CD4-positive, alpha-beta T cell treated with Interleukin-17A for 1 hour (primary cell): ENCODE measurements at regions not wholly inside any gene's neighbourhood (a gene's known extent, or its start where the extent isn't known, plus 50 kb on each side); places are given as distances from the start of the nearest gene placed in this dataset.
"Not testable (repeated sequence)": the region's sequence is repeated elsewhere in the genome, so short reads cannot be mapped to it uniquely, and the experiment has no call there.

ENCODE experiments used
- DNase-seq: peaks from one replicate; pipeline ENCODE4 v3.0.0-alpha.2; 2020

DNA sequence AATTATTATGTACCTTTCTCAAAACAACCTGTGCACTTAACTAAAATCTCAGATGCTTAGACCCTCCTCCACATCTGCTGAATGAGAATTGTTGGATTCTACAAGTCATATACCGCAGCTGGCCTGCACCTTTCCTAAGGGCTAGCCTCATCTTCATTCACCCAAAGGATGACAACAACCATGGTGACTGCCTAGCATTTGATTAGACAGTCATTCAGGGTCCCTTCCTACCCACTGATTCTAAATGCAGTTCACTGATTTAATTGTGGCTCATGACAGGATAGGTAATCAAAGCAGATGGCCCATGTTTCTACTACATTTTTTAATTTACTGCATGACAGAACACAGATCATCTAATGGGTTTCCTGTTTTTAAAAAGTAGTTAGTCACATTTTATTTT is 551.9 kb upstream of the SLC10A2 start:
- DNase-seq = no peak

- DNase-seq = no peak
Observed at GRCh38 chr13:103615771-103616170, 549.6 kb upstream of the SLC10A2 start.

DNA sequence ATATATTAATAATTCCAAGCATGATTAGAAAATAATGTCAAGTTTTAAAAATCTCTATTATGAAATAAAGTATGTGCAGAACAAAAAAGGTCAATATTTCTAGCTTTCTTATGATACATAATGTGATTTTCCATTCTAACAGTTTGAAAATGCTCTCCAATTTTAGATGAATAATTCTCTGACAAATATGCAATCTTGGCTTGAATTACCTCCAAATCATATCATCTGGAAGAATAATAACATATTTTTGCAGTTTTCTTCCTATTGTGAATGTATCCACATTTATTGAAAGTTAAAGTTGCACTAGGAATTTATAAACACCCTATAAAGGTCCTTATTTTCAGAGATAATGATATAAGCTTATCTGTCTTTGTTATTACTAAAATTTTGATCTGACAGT is 548.5 kb upstream of the SLC10A2 start:
- DNase-seq = no peak

- DNase-seq = no peak
Observed at GRCh38 chr13:103607995-103608394, 541.8 kb upstream of the SLC10A2 start.

DNA sequence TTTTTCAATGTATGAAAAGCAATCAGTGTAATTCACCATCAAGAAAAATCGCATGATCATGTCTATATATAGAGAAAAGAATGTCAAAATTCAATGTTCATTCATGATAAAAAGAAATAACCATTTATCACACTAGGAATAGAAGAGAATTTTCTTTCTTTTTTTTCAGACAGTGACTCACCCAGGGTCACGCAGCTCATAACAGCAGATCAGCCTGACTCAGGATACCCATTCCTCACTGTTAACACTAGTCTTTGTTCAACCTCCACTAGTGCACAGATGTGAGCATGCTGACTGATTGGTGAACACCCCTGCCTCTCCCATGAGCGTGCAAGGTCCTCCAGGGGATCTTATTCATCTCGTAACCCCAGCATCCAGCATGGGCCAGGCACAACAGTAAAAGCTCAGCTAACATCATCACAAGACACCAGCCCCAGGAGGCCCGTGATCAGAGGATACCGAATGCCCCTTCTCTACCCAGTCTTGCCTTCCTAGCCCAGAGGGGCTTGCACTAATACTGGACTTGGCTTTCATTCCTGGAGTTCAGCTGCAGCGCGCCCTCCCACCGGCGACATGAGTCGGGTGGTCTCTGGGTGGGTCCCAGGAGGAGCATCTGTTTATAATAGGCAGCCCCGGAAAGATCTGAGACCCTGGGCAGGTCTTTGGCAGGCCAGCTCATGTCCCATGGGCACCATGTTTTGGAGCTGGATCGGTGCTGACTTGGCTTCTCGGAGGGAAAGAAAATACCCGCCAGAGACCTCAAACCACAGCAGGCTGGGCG is 539.5 kb upstream of the SLC10A2 start:
- DNase-seq = no peak

DNA sequence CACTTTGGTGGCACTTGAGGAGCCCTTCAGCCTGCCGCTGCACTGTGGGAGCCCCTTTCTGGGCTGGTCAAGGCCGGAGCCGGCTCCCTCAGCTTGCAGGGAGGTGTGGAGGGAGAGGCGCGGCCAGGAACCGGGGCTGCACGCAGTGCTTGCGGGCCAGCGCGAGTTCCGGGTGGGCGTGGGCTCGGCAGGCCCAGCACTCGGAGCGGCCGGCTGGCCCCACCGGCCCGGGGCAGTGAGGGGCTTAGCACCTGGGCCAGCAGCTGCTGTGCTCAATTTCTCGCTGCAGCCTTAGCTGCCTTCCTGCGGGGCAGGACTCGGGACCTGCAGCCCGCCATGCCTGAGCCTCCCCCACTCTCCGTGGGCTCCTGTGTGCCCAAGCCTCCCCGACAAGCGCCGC is 533.7 kb upstream of the SLC10A2 start:
- DNase-seq = not testable (repeated sequence)

GRCh38 chr13:103598671-103599070 is 532.5 kb upstream of the SLC10A2 start:
- DNase-seq = no peak

DNA sequence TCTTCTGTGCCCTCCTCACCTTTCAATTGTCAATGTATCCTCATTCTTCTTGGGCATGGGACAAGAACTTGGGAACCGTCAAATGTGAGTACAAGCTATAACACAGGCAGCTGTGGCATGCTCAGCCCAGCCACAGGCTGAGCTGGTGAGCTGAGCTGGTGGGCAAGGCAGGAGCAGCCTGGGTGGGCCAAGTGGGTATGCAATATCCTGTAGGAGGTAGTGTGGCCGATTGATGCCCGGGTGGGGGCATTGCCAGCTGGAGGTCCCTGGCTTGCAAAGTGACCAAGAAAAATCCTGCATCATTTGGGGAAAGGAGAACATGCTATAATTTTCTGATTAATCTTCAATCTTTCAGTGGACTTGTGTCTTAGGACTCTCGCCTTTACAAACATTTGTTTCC is 507.2 kb upstream of the SLC10A2 start:
- DNase-seq = no peak

GRCh38 chr13:103568314-103568713 is 502.1 kb upstream of the SLC10A2 start:
- DNase-seq = no peak

DNA sequence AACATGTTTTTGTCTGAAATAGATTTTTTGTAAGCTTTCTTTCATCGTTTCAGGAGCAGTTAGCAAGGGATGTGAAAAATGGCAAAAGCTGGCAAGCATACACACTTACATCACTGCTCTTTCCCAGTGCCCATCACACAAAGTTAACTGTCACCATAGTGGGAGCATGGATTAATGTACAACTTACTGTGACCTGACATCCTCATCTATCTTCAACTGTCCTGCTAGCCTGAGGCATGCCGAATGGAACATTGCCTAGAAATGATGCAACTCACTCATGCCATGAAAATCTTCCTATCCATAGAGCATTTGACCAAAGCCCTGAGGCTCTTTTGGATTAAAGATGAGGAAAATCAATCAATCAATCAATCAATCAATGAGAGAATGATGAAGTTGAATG is 491.7 kb upstream of the SLC10A2 start:
- DNase-seq = no peak

DNA sequence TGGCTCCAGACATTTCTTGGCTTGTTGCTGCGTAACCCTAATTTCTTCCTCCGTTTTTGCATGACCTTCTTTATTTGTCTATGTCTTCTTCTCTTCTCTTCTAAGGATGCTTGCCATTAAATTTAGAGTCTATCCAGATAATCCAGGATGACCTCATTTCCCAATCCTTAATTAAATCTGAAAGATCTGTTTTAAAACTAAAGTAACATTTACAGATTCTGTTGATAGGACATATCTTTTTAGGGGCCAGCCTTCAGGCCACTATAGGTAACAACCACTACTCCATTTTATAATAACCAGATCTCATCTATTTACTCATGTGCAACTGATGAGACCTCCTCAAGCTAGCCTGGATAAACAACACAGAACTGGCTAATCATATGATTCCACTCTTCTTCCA is 490.5 kb upstream of the SLC10A2 start:
- DNase-seq = no peak

- no peak for DNase-seq
Observed at GRCh38 chr13:103547914-103548313, 481.7 kb upstream of the SLC10A2 start.

GRCh38 chr13:103546271-103546670 is 480.1 kb upstream of the SLC10A2 start:
- DNase-seq = no peak

- no peak for DNase-seq
Observed at GRCh38 chr13:103542648-103543047, 476.4 kb upstream of the SLC10A2 start.

DNA sequence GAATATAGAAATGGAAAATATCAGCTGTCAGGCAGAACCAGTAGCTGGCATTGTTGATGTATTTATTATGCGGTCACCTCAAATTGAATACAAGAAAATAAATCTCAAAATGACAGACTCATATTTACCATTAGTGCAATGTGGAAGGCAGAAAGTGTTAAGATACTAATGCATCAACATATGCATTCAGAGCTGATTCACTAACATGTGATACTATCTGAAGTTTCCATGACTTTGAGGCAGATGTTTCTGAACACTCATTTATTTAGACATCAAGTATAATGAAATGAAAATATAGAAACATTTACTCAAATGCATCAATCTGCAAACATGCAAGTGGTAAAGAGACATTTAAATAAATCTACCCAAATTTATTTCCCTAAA is 474.2 kb upstream of the SLC10A2 start:
- DNase-seq = no peak

GRCh38 chr13:103539721-103540381 is 473.6 kb upstream of the SLC10A2 start:
- no peak for DNase-seq

DNA sequence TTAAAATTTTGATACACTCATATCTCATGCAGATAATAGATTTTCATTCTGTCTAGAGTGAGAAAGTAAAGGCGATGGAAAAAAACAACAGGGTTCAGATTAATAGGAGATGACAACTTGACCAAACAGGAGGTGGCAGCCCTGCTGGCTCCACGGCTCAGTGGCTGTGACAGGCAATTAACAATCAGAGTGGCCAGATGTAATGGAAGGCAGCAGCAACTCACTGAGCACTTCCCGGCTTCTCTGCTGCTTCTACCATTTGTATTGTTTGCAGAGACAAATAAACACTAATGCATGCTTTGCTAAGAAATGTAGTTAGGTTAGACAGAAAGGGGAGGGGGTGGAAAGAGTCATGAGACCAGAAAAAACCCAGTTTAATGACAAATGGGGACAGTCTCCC is 473.0 kb upstream of the SLC10A2 start:
- DNase-seq = no peak

DNA sequence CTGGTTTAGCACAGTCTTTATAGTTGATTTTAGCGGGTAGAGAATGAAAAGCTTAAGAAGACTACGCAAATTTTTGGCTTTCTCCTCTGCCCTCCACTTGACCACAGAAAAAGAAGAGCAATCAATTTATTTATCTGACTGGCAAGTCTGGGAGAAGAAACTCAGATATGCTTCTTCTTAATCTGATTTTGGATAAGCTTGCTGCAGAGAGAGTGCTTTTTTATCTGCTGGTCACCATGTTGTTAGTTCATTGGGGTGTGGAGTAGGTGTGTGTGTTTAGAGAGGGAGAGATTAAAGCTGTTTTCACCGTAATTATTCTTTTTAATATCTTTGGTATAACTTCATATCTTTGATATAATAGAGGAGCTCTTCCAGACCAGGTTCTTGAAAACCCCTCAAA is 471.4 kb upstream of the SLC10A2 start:
- DNase-seq = no peak

DNA sequence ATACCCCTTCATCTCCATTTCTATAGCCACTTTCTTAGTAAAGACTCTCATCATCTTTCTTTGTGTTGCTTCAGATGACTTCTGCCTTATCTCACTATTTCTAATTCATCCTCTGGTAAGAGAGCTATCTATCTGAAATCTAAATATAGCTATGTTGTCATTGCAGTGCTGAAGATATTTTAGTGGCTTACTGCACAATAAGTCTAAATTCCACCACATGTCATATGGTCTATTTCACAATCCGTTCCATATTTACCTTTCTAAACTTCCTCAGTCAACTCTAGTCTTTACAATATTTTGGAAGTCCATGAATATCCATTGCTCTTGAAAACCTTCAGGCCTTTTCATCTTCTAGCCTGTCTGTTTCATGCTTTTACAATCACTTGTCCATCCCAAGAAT is 465.1 kb upstream of the SLC10A2 start:
- no peak for DNase-seq

DNA sequence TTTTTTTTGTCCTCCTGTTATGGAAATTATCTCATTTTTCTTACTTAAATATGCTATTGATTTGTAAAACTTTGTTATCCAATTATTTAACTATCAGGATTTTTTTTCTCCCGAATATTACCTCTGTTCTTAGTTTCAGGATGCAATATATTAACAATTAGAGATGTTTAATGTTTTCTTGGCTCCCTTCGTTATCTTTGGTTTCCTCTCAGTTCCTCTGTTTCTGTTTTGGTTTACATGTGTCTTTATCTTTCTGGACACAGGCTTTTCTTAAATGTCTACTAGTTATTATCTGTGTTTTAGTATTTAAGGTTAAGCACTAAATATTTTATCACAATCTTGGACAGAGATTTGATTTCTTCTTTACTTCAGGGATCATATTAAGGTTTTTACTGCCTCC is 462.2 kb upstream of the SLC10A2 start:
- DNase-seq = no peak

DNA sequence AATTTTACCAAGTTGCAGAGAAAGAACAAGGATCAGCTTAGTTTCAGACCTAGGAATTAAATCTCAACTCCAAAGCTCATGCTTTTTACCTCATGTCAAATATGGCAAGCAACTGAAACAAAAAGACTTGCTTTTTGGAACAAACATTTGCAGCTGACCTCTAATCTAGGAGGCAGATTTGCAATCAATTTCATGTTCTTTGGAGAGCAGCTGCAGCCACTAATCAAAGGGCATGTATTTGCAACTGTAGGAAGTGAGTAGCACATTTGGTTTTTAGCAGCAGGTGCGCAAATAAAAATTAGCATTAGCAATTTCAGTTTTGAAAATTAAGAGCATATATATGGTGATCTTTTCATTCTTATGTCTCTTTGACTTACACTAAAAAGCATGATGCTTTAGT is 459.3 kb upstream of the SLC10A2 start:
- no peak for DNase-seq

- no peak for DNase-seq
Observed at GRCh38 chr13:103523858-103524257, 457.6 kb upstream of the SLC10A2 start.

- DNase-seq = no peak
Observed at GRCh38 chr13:103521532-103521931, 455.3 kb upstream of the SLC10A2 start.

DNA sequence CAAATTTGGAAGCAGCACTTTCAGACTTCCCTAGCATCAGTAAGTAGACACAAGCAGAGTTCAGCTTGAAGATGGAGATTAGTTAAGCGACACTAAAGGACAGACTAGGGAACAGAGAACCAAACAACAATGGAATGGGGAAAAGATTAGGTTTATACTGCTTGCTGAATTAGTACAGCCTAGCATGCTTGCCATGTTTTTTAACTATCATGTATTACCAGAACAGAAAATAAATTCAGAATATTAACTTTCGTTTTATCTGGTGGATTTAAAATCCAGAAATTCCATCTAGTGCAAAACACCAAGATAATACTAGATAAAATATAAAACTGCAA is 451.5 kb upstream of the SLC10A2 start:
- DNase-seq = no peak
